SK-N-SH treated with all-trans-retinoic acid at 6 μM for 48 hours (cell line): ENCODE measurements at regions not wholly inside any gene's neighbourhood (a gene's known extent, or its start where the extent isn't known, plus 50 kb on each side); places are given as distances from the start of the nearest gene placed in this dataset.

Experiments used
- ATAC-seq: fragments of 200-7000 bp; cut with Tn5 transposase; 3 replicates; pipeline ENCODE4 v1.9.1; 2020; ENCODE audit warnings: mild to moderate bottlenecking, moderate library complexity
- ARNTL ChIP-seq: fragments of 450-650 bp; formaldehyde crosslinking; IDR thresholded peaks from 2 replicates; pipeline ENCODE4 v1.5.0; 2020; ENCODE audit warnings: low read depth, mild to moderate bottlenecking, moderate library complexity, borderline replicate concordance
- BACH2 ChIP-seq: fragments of 250-450 bp; sonication (Bioruptor Pico); IDR thresholded peaks from 2 replicates; pipeline ENCODE4 v1.9.0; 2021; ENCODE audit warnings: mild to moderate bottlenecking, borderline replicate concordance
- CREB5 ChIP-seq: fragments of 250-450 bp; sonication (Bioruptor Pico); IDR thresholded peaks from 2 replicates; pipeline ENCODE4 v1.5.1; 2020; ENCODE audit warnings: low read depth, mild to moderate bottlenecking, moderate library complexity
- CSDC2 ChIP-seq: fragments of 250-450 bp; sonication (Bioruptor Pico); IDR thresholded peaks from 2 replicates; pipeline ENCODE4 v1.5.0; 2020; ENCODE audit warnings: mild to moderate bottlenecking, moderate library complexity
- ESRRG ChIP-seq: fragments of 250-450 bp; sonication (Bioruptor Pico); IDR thresholded peaks from 2 replicates; pipeline ENCODE4 v1.6.1; 2021; ENCODE audit warnings: mild to moderate bottlenecking
- GLIS3 ChIP-seq: fragments of 250-450 bp; sonication (Bioruptor Pico); IDR thresholded peaks from 2 replicates; pipeline ENCODE4 v1.5.0; 2020; ENCODE audit warnings: mild to moderate bottlenecking, moderate library complexity
- ISL1 ChIP-seq: fragments of 250-450 bp; sonication (Bioruptor Pico); IDR thresholded peaks from 2 replicates; pipeline ENCODE4 v2.1.2; 2022; ENCODE audit warnings: mild to moderate bottlenecking, moderate library complexity
- OSR1 ChIP-seq: fragments of 250-450 bp; sonication (Bioruptor Pico); IDR thresholded peaks from 2 replicates; pipeline ENCODE4 v1.8.0; 2022; ENCODE audit warnings: moderate library complexity, mild to moderate bottlenecking, inconsistent platforms
- RARB ChIP-seq: fragments of 250-450 bp; sonication (Bioruptor Pico); IDR thresholded peaks from 2 replicates; pipeline ENCODE4 v1.8.0; 2021; ENCODE audit warnings: mild to moderate bottlenecking, moderate library complexity
- SNAI2 ChIP-seq: fragments of 250-450 bp; sonication (Bioruptor Pico); IDR thresholded peaks from 2 replicates; pipeline ENCODE4 v1.5.0; 2020; ENCODE audit warnings: mild to moderate bottlenecking, moderate library complexity
- TOX ChIP-seq: fragments of 250-450 bp; sonication (Bioruptor Pico); IDR thresholded peaks from 2 replicates; pipeline ENCODE4 v1.8.0; 2021; ENCODE audit warnings: mild to moderate bottlenecking, moderate library complexity, borderline replicate concordance
- TSHZ2 ChIP-seq: fragments of 250-450 bp; sonication (Bioruptor Pico); IDR thresholded peaks from 2 replicates; pipeline ENCODE4 v1.5.0; 2020; ENCODE audit warnings: mild to moderate bottlenecking, moderate library complexity
- ZC3H10 ChIP-seq: fragments of 250-450 bp; sonication (Bioruptor Pico); IDR thresholded peaks from 2 replicates; pipeline ENCODE4 v1.5.1; 2021; ENCODE audit warnings: mild to moderate bottlenecking, moderate library complexity
- ZFP3 ChIP-seq: fragments of 250-450 bp; sonication (Bioruptor Pico); IDR thresholded peaks from 2 replicates; pipeline ENCODE4 v1.5.0; 2020; ENCODE audit warnings: mild to moderate bottlenecking, moderate library complexity
- ZFP30 ChIP-seq: fragments of 450-650 bp; formaldehyde crosslinking; IDR thresholded peaks from 2 replicates; pipeline ENCODE4 v1.5.0; 2022; ENCODE audit warnings: mild to moderate bottlenecking, moderate library complexity
- ZNF565 ChIP-seq: fragments of 450-650 bp; formaldehyde crosslinking; conservative IDR thresholded peaks from 2 replicates; pipeline ENCODE4 v1.5.0; 2020; ENCODE audit warnings: low read depth, mild to moderate bottlenecking, moderate library complexity
- ZNF70 ChIP-seq: fragments of 450-650 bp; formaldehyde crosslinking; IDR thresholded peaks from 2 replicates; pipeline ENCODE4 v1.5.0; 2020; ENCODE audit warnings: mild to moderate bottlenecking, moderate library complexity
- ZNF8 ChIP-seq: fragments of 450-650 bp; formaldehyde crosslinking; IDR thresholded peaks from 2 replicates; pipeline ENCODE4 v1.5.0; 2020; ENCODE audit warnings: mild to moderate bottlenecking, moderate library complexity
- TF ChIP-seq, protein P1 (sequence below): fragments of 250-450 bp; sonication (Bioruptor Pico); IDR thresholded peaks from 2 replicates; pipeline ENCODE4 v1.8.0; 2021; ENCODE audit warnings: low read depth, mild to moderate bottlenecking, moderate library complexity, borderline replicate concordance
- TF ChIP-seq, protein P2 (sequence below): fragments of 250-450 bp; sonication (Bioruptor Pico); IDR thresholded peaks from 2 replicates; pipeline ENCODE4 v1.8.0; 2020; ENCODE audit warnings: mild to moderate bottlenecking, moderate library complexity, borderline replicate concordance
- TF ChIP-seq, protein P3 (sequence below): fragments of 250-450 bp; sonication (Bioruptor Pico); IDR thresholded peaks from 2 replicates; pipeline ENCODE4 v1.5.1; 2021; ENCODE audit warnings: mild to moderate bottlenecking, moderate library complexity

DNA sequence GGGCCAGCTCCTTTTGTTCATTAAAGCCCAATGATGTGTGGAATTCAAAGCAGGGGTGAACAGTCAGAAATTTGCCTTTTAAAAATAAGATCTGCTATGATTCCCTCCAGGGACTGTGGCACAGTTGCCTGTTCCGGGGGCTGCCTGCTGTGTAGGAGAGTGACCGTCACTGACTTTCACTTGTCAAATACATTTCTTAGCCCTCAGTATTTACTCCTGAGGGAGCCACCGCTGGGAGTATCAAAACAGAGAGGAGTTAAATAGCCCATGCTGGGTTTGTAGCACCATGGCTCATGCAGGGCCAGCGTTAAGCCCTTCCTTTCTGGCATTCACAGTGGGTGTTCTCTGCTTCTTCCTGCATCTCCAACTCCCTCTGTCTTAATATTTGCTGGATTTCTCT, 897.8 kb downstream of the SORCS3 start:
- TF ChIP-seq GLIS3 (CRISPR knock-in tag), result no peak
- TF ChIP-seq ZFP30, result no peak
- TF ChIP-seq ZFP3, result no peak
- no peak for TF ChIP-seq SNAI2
- TF ChIP-seq ZNF565 (CRISPR knock-in tag), result no peak
- no peak for TF ChIP-seq ESRRG
- TF ChIP-seq CREB5, result no peak
- TF ChIP-seq BACH2 (CRISPR knock-in tag), result no peak
- TF ChIP-seq ARNTL (CRISPR knock-in tag), result no peak
- TF ChIP-seq TOX, result no peak
- no peak for TF ChIP-seq RARB (CRISPR knock-in tag)
- TF ChIP-seq, protein P1, sequence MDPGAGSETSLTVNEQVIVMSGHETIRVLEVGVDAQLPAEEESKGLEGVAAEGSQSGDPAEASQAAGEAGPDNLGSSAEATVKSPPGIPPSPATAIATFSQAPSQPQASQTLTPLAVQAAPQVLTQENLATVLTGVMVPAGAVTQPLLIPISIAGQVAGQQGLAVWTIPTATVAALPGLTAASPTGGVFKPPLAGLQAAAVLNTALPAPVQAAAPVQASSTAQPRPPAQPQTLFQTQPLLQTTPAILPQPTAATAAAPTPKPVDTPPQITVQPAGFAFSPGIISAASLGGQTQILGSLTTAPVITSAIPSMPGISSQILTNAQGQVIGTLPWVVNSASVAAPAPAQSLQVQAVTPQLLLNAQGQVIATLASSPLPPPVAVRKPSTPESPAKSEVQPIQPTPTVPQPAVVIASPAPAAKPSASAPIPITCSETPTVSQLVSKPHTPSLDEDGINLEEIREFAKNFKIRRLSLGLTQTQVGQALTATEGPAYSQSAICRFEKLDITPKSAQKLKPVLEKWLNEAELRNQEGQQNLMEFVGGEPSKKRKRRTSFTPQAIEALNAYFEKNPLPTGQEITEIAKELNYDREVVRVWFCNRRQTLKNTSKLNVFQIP (CRISPR knock-in tag), result no peak
- TF ChIP-seq ZNF8 (CRISPR knock-in tag), result no peak
- no peak for TF ChIP-seq TSHZ2 (CRISPR knock-in tag)
- no peak for TF ChIP-seq OSR1 (CRISPR knock-in tag)
- TF ChIP-seq ISL1, result no peak
- TF ChIP-seq ZC3H10 (CRISPR knock-in tag), result no peak
- TF ChIP-seq, protein P2, sequence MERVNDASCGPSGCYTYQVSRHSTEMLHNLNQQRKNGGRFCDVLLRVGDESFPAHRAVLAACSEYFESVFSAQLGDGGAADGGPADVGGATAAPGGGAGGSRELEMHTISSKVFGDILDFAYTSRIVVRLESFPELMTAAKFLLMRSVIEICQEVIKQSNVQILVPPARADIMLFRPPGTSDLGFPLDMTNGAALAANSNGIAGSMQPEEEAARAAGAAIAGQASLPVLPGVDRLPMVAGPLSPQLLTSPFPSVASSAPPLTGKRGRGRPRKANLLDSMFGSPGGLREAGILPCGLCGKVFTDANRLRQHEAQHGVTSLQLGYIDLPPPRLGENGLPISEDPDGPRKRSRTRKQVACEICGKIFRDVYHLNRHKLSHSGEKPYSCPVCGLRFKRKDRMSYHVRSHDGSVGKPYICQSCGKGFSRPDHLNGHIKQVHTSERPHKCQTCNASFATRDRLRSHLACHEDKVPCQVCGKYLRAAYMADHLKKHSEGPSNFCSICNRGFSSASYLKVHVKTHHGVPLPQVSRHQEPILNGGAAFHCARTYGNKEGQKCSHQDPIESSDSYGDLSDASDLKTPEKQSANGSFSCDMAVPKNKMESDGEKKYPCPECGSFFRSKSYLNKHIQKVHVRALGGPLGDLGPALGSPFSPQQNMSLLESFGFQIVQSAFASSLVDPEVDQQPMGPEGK (CRISPR knock-in tag), result no peak
- TF ChIP-seq ZNF70 (CRISPR knock-in tag), result no peak
- TF ChIP-seq, protein P3, sequence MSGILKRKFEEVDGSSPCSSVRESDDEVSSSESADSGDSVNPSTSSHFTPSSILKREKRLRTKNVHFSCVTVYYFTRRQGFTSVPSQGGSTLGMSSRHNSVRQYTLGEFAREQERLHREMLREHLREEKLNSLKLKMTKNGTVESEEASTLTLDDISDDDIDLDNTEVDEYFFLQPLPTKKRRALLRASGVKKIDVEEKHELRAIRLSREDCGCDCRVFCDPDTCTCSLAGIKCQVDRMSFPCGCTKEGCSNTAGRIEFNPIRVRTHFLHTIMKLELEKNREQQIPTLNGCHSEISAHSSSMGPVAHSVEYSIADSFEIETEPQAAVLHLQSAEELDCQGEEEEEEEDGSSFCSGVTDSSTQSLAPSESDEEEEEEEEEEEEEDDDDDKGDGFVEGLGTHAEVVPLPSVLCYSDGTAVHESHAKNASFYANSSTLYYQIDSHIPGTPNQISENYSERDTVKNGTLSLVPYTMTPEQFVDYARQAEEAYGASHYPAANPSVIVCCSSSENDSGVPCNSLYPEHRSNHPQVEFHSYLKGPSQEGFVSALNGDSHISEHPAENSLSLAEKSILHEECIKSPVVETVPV (CRISPR knock-in tag), result no peak
- ATAC-seq, result no peak

GRCh38 chr10:105535478-105535877, 894.4 kb downstream of the SORCS3 start:
- ATAC-seq, result no peak
- TF ChIP-seq ZFP30, result no peak
- no peak for TF ChIP-seq ISL1

DNA sequence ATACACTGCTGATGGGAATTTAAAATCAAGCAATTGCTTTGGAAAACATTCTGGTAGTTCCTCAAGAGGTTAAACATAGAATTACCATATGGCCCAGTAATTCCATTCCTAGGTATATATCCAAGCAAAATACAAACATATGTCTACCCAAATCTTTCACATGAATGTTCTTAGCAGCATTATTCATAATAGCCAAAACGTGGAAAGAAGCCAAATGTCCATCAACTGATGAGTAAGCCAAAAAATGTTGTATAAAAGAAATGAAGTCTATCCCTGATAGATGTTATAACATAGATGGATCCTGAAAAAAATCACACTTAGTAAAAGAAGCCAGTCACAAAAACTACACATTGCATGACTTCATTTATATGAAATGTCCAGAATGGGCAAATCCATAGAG, 893.0 kb downstream of the SORCS3 start:
- ATAC-seq, result no peak
- TF ChIP-seq ZFP30 (no peak), CSDC2 (CRISPR knock-in tag) (no peak), TSHZ2 (CRISPR knock-in tag) (no peak), SNAI2 (no peak)
- TF ChIP-seq, protein P1 (CRISPR knock-in tag), result no peak
